Adrenal gland (tissue), 5 donors: ENCODE measurements at regions not wholly inside any gene's neighbourhood (a gene's known extent, or its start where the extent isn't known, plus 50 kb on each side); places are given as distances from the start of the nearest gene placed in this dataset.

Experiments
- CTCF ChIP-seq, 6 experiments: fragments of 450-650 bp in 4 of 6; fragments of 200-600 bp in 2 of 6; sonication (generic) in 1 of 6; IDR thresholded peaks; 1 replicate in 5 of 6; 2 replicates in 1 of 6; pipeline versions ENCODE4 v1.5.1 to v1.8.0; 2016 to 2021; ENCODE audit warnings: antibody characterized with exemption in 6 of 6, mild to moderate bottlenecking in 2 of 6, moderate library complexity in 1 of 6
- POLR2A ChIP-seq, 2 donors: fragments of 450-650 bp; IDR thresholded peaks; one replicate each; pipeline ENCODE4 v1.6.1; 2017; ENCODE audit warnings: antibody characterized with exemption in 2 of 2, mild to moderate bottlenecking in 2 of 2, moderate library complexity in 1 of 2
- donor health status: DM: no; HTN: no; CAD: no.

GRCh38 chr14:89657014-89657413 lies 240.0 kb upstream of the FOXN3 start:
- TF ChIP-seq CTCF (IDR thresholded peaks at IDR 0.05) (no peak), POLR2A (IDR thresholded peaks at IDR 0.05) (no peak)
